ENCODE measurements at regions not wholly inside any gene's neighbourhood (a gene's known extent, or its start where the extent isn't known, plus 50 kb on each side); places are given as distances from the start of the nearest gene placed in this dataset.

GRCh38 chrY:21175505-21175904, 335.6 kb upstream of the RBMY1B start:
- DNase-seq, result no peak

- DNase-seq, result no peak
Observed at GRCh38 chrY:21177306-21177800, 333.8 kb upstream of the RBMY1B start.

- no peak for DNase-seq
Observed at GRCh38 chrY:21178281-21178680, 332.9 kb upstream of the RBMY1B start.

GRCh38 chrY:21180921-21181320, 330.2 kb upstream of the RBMY1B start:
- DNase-seq, result peak; percentile 41

- DNase-seq, result no peak
Observed at GRCh38 chrY:21184271-21184670, 326.9 kb upstream of the RBMY1B start.

- DNase-seq, result no peak
Observed at GRCh38 chrY:21185419-21186105, 325.6 kb upstream of the RBMY1B start.

GRCh38 chrY:21192694-21193093, 318.4 kb upstream of the RBMY1B start:
- DNase-seq, result no peak

- no peak for DNase-seq
Observed at GRCh38 chrY:21200246-21200645, 310.9 kb upstream of the RBMY1B start.

GRCh38 chrY:21227849-21228248, 283.3 kb upstream of the RBMY1B start:
- DNase-seq, result no peak

- DNase-seq, result peak; percentile 22
Observed at GRCh38 chrY:21240221-21240620, 270.9 kb upstream of the RBMY1B start.

- DNase-seq, result no peak
Observed at GRCh38 chrY:21240662-21241310, 270.4 kb upstream of the RBMY1B start.

GRCh38 chrY:21242793-21243192, 268.3 kb upstream of the RBMY1B start:
- DNase-seq, result no peak

- no peak for DNase-seq
Observed at GRCh38 chrY:21246780-21247179, 264.4 kb upstream of the RBMY1B start.

- DNase-seq, result peak; percentile 11
Observed at GRCh38 chrY:21248591-21248990, 262.5 kb upstream of the RBMY1B start.

- DNase-seq, result no peak
Observed at GRCh38 chrY:21253455-21254248, 257.5 kb upstream of the RBMY1B start.

- DNase-seq, result no peak
Observed at GRCh38 chrY:21254476-21254875, 256.7 kb upstream of the RBMY1B start.

GRCh38 chrY:21256820-21257219, 254.3 kb upstream of the RBMY1B start:
- DNase-seq, result no peak

GRCh38 chrY:21259707-21260106, 251.4 kb upstream of the RBMY1B start:
- no peak for DNase-seq

GRCh38 chrY:21260325-21260724, 250.8 kb upstream of the RBMY1B start:
- no peak for DNase-seq

GRCh38 chrY:21261158-21261557, 250.0 kb upstream of the RBMY1B start:
- DNase-seq, result no peak

- DNase-seq, result no peak
Observed at GRCh38 chrY:21266751-21267150, 244.4 kb upstream of the RBMY1B start.

GRCh38 chrY:21267164-21267563, 244.0 kb upstream of the RBMY1B start:
- no peak for DNase-seq

GRCh38 chrY:21287769-21288168, 223.4 kb upstream of the RBMY1B start:
- DNase-seq, result no peak

GRCh38 chrY:21288908-21289307, 222.2 kb upstream of the RBMY1B start:
- no peak for DNase-seq
